ENCODE measurements at regions not wholly inside any gene's neighbourhood (a gene's known extent, or its start where the extent isn't known, plus 50 kb on each side); places are given as distances from the start of the nearest gene placed in this dataset.
"Not testable (repeated sequence)": the region's sequence is repeated elsewhere in the genome, so short reads cannot be mapped to it uniquely, and the experiment has no call there.

GRCh38 chr1:229142471-229142870 is 128.4 kb upstream of the RAB4A start:
- DNase-seq (ENCODE audit: low read depth): no peak
- TF ChIP-seq CTCF (IDR thresholded peaks at IDR 0.05; ENCODE audit: control insufficient read depth, extremely low read depth, insufficient read depth): no peak
- H3K4me3 ChIP-seq (ENCODE audit: low read depth, low read length): no peak overlapping the region

GRCh38 chr1:229146647-229147046 is 124.3 kb upstream of the RAB4A start:
- DNase-seq (ENCODE audit: low read depth): no peak
- H3K4me3 ChIP-seq (ENCODE audit: low read depth, low read length): no peak overlapping the region
- TF ChIP-seq CTCF (IDR thresholded peaks at IDR 0.05; ENCODE audit: control insufficient read depth, extremely low read depth, insufficient read depth): no peak

GRCh38 chr1:229147072-229147471 is 123.8 kb upstream of the RAB4A start:
- DNase-seq (ENCODE audit: low read depth): no peak
- H3K4me3 ChIP-seq (ENCODE audit: low read depth, low read length): no peak overlapping the region

GRCh38 chr1:229148041-229148671 is 122.8 kb upstream of the RAB4A start:
- DNase-seq (ENCODE audit: low read depth): no peak
- TF ChIP-seq CTCF (IDR thresholded peaks at IDR 0.05; ENCODE audit: control insufficient read depth, extremely low read depth, insufficient read depth): no peak

More at GRCh38 chr1:229147072-229147471, 123.8 kb upstream of the RAB4A start:
- TF ChIP-seq CTCF (IDR thresholded peaks at IDR 0.05; ENCODE audit: control insufficient read depth, extremely low read depth, insufficient read depth): no peak

GRCh38 chr1:229148743-229149142 is 122.2 kb upstream of the RAB4A start:
- no peak overlapping the region for H3K4me3 ChIP-seq (ENCODE audit: low read depth, low read length)
- DNase-seq (ENCODE audit: low read depth): no peak
- no peak for TF ChIP-seq CTCF (IDR thresholded peaks at IDR 0.05; ENCODE audit: control insufficient read depth, extremely low read depth, insufficient read depth)

More at GRCh38 chr1:229148041-229148671, 122.8 kb upstream of the RAB4A start:
- H3K4me3 ChIP-seq (ENCODE audit: low read depth, low read length): no peak overlapping the region

- no peak for DNase-seq (ENCODE audit: low read depth)
- H3K4me3 ChIP-seq (ENCODE audit: low read depth, low read length): no peak overlapping the region
- TF ChIP-seq CTCF (IDR thresholded peaks at IDR 0.05; ENCODE audit: control insufficient read depth, extremely low read depth, insufficient read depth): no peak
Observed at GRCh38 chr1:229149435-229149834, 121.5 kb upstream of the RAB4A start.

GRCh38 chr1:229150518-229150917 is 120.4 kb upstream of the RAB4A start:
- H3K4me3 ChIP-seq (ENCODE audit: low read depth, low read length): no peak overlapping the region
- DNase-seq (ENCODE audit: low read depth): no peak
- TF ChIP-seq CTCF (IDR thresholded peaks at IDR 0.05; ENCODE audit: control insufficient read depth, extremely low read depth, insufficient read depth): no peak

- not testable (repeated sequence) for H3K4me3 ChIP-seq (ENCODE audit: low read depth, low read length); DNase-seq (ENCODE audit: low read depth)
Observed at GRCh38 chr1:229151412-229151811, 119.5 kb upstream of the RAB4A start.
